ENCODE measurements at regions not wholly inside any gene's neighbourhood (a gene's known extent, or its start where the extent isn't known, plus 50 kb on each side); places are given as distances from the start of the nearest gene placed in this dataset.

GRCh38 chr3:102736975-102737304, 302.1 kb downstream of the ZPLD1 start:
- no peaks in the 10 kb centered on the region for H3K4me1 ChIP-seq (ENCODE audit: control insufficient read depth, insufficient read depth, low read length)
- H3K4me3 ChIP-seq (ENCODE audit: low read length), result no peak overlapping the region
- H3K36me3 ChIP-seq (ENCODE audit: control insufficient read depth, insufficient read depth, low read length), result no peaks in the 10 kb centered on the region
- H3K9ac ChIP-seq (ENCODE audit: low read length), result no peak overlapping the region
- no peaks in the 10 kb centered on the region for H3K9me3 ChIP-seq (ENCODE audit: control insufficient read depth, low read length)
- no peaks in the 10 kb centered on the region for H3K27me3 ChIP-seq (ENCODE audit: control insufficient read depth, insufficient read depth, low read length)

- no peak overlapping the region for H3K4me3 ChIP-seq (ENCODE audit: low read length)
- no peaks in the 10 kb centered on the region for H3K9me3 ChIP-seq (ENCODE audit: control insufficient read depth, low read length)
- H3K27me3 ChIP-seq (ENCODE audit: control insufficient read depth, insufficient read depth, low read length), result no peaks in the 10 kb centered on the region
- no peak overlapping the region for H3K9ac ChIP-seq (ENCODE audit: low read length)
- H3K4me1 ChIP-seq (ENCODE audit: control insufficient read depth, insufficient read depth, low read length), result no peaks in the 10 kb centered on the region
- no peaks in the 10 kb centered on the region for H3K36me3 ChIP-seq (ENCODE audit: control insufficient read depth, insufficient read depth, low read length)
Observed at GRCh38 chr3:102737353-102737752, 302.5 kb downstream of the ZPLD1 start.

GRCh38 chr3:102741105-102741504, 306.3 kb downstream of the ZPLD1 start:
- H3K9ac ChIP-seq (ENCODE audit: low read length), result no peak overlapping the region
- no peaks in the 10 kb centered on the region for H3K27me3 ChIP-seq (ENCODE audit: control insufficient read depth, insufficient read depth, low read length)
- no peaks in the 10 kb centered on the region for H3K36me3 ChIP-seq (ENCODE audit: control insufficient read depth, insufficient read depth, low read length)
- H3K9me3 ChIP-seq (ENCODE audit: control insufficient read depth, low read length), result no peaks in the 10 kb centered on the region
- no peak overlapping the region for H3K4me3 ChIP-seq (ENCODE audit: low read length)
- no peaks in the 10 kb centered on the region for H3K4me1 ChIP-seq (ENCODE audit: control insufficient read depth, insufficient read depth, low read length)

- Histone ChIP-seq H3K4me1 (ENCODE audit: control insufficient read depth, insufficient read depth, low read length) (no peaks in the 10 kb centered on the region), H3K36me3 (ENCODE audit: control insufficient read depth, insufficient read depth, low read length) (no peaks in the 10 kb centered on the region), H3K27me3 (ENCODE audit: control insufficient read depth, insufficient read depth, low read length) (no peaks in the 10 kb centered on the region), H3K4me3 (ENCODE audit: low read length) (no peak overlapping the region), H3K9ac (ENCODE audit: low read length) (no peak overlapping the region), H3K9me3 (ENCODE audit: control insufficient read depth, low read length) (no peaks in the 10 kb centered on the region)
Observed at GRCh38 chr3:102741694-102742093, 306.9 kb downstream of the ZPLD1 start.

GRCh38 chr3:102745881-102746280, 311.1 kb downstream of the ZPLD1 start:
- H3K9me3 ChIP-seq (ENCODE audit: control insufficient read depth, low read length), result no peaks in the 10 kb centered on the region
- H3K4me3 ChIP-seq (ENCODE audit: low read length), result no peak overlapping the region
- no peaks in the 10 kb centered on the region for H3K4me1 ChIP-seq (ENCODE audit: control insufficient read depth, insufficient read depth, low read length)
- no peaks in the 10 kb centered on the region for H3K36me3 ChIP-seq (ENCODE audit: control insufficient read depth, insufficient read depth, low read length)
- H3K9ac ChIP-seq (ENCODE audit: low read length), result no peak overlapping the region
- no peaks in the 10 kb centered on the region for H3K27me3 ChIP-seq (ENCODE audit: control insufficient read depth, insufficient read depth, low read length)

GRCh38 chr3:102747611-102748010, 312.8 kb downstream of the ZPLD1 start:
- no peak overlapping the region for H3K4me3 ChIP-seq (ENCODE audit: low read length)
- no peaks in the 10 kb centered on the region for H3K4me1 ChIP-seq (ENCODE audit: control insufficient read depth, insufficient read depth, low read length)
- H3K36me3 ChIP-seq (ENCODE audit: control insufficient read depth, insufficient read depth, low read length), result no peaks in the 10 kb centered on the region
- H3K9ac ChIP-seq (ENCODE audit: low read length), result no peak overlapping the region
- H3K9me3 ChIP-seq (ENCODE audit: control insufficient read depth, low read length), result no peaks in the 10 kb centered on the region
- H3K27me3 ChIP-seq (ENCODE audit: control insufficient read depth, insufficient read depth, low read length), result no peaks in the 10 kb centered on the region

GRCh38 chr3:102748646-102749045, 313.8 kb downstream of the ZPLD1 start:
- Histone ChIP-seq H3K27me3 (ENCODE audit: control insufficient read depth, insufficient read depth, low read length) (no peaks in the 10 kb centered on the region), H3K36me3 (ENCODE audit: control insufficient read depth, insufficient read depth, low read length) (no peaks in the 10 kb centered on the region), H3K9ac (ENCODE audit: low read length) (no peak overlapping the region), H3K9me3 (ENCODE audit: control insufficient read depth, low read length) (no peaks in the 10 kb centered on the region), H3K4me3 (ENCODE audit: low read length) (no peak overlapping the region), H3K4me1 (ENCODE audit: control insufficient read depth, insufficient read depth, low read length) (no peaks in the 10 kb centered on the region)

- no peaks in the 10 kb centered on the region for H3K36me3 ChIP-seq (ENCODE audit: control insufficient read depth, insufficient read depth, low read length)
- H3K27me3 ChIP-seq (ENCODE audit: control insufficient read depth, insufficient read depth, low read length), result no peaks in the 10 kb centered on the region
Observed at GRCh38 chr3:102750322-102750721, 315.5 kb downstream of the ZPLD1 start.

GRCh38 chr3:102753901-102754300, 319.1 kb downstream of the ZPLD1 start:
- no peaks in the 10 kb centered on the region for H3K4me1 ChIP-seq (ENCODE audit: control insufficient read depth, insufficient read depth, low read length)

More at GRCh38 chr3:102750322-102750721, 315.5 kb downstream of the ZPLD1 start:
- Histone ChIP-seq H3K4me3 (ENCODE audit: low read length) (no peak overlapping the region), H3K9ac (ENCODE audit: low read length) (no peak overlapping the region), H3K4me1 (ENCODE audit: control insufficient read depth, insufficient read depth, low read length) (no peaks in the 10 kb centered on the region), H3K9me3 (ENCODE audit: control insufficient read depth, low read length) (no peaks in the 10 kb centered on the region)

GRCh38 chr3:102756706-102757105, 321.9 kb downstream of the ZPLD1 start:
- Histone ChIP-seq H3K36me3 (ENCODE audit: control insufficient read depth, insufficient read depth, low read length) (no peaks in the 10 kb centered on the region), H3K9me3 (ENCODE audit: control insufficient read depth, low read length) (no peaks in the 10 kb centered on the region), H3K9ac (ENCODE audit: low read length) (no peak overlapping the region), H3K4me1 (ENCODE audit: control insufficient read depth, insufficient read depth, low read length) (no peaks in the 10 kb centered on the region), H3K27me3 (ENCODE audit: control insufficient read depth, insufficient read depth, low read length) (no peaks in the 10 kb centered on the region), H3K4me3 (ENCODE audit: low read length) (no peak overlapping the region)

More at GRCh38 chr3:102753901-102754300, 319.1 kb downstream of the ZPLD1 start:
- Histone ChIP-seq H3K27me3 (ENCODE audit: control insufficient read depth, insufficient read depth, low read length) (no peaks in the 10 kb centered on the region), H3K4me3 (ENCODE audit: low read length) (no peak overlapping the region), H3K9ac (ENCODE audit: low read length) (no peak overlapping the region), H3K9me3 (ENCODE audit: control insufficient read depth, low read length) (no peaks in the 10 kb centered on the region), H3K36me3 (ENCODE audit: control insufficient read depth, insufficient read depth, low read length) (no peaks in the 10 kb centered on the region)

- H3K4me1 ChIP-seq (ENCODE audit: control insufficient read depth, insufficient read depth, low read length), result no peaks in the 10 kb centered on the region
- H3K4me3 ChIP-seq (ENCODE audit: low read length), result no peak overlapping the region
- H3K27me3 ChIP-seq (ENCODE audit: control insufficient read depth, insufficient read depth, low read length), result no peaks in the 10 kb centered on the region
- H3K9ac ChIP-seq (ENCODE audit: low read length), result no peak overlapping the region
- no peaks in the 10 kb centered on the region for H3K36me3 ChIP-seq (ENCODE audit: control insufficient read depth, insufficient read depth, low read length)
- H3K9me3 ChIP-seq (ENCODE audit: control insufficient read depth, low read length), result no peaks in the 10 kb centered on the region
Observed at GRCh38 chr3:102757950-102758349, 323.1 kb downstream of the ZPLD1 start.

GRCh38 chr3:102761766-102762165, 327.0 kb downstream of the ZPLD1 start:
- no peaks in the 10 kb centered on the region for H3K4me1 ChIP-seq (ENCODE audit: control insufficient read depth, insufficient read depth, low read length)
- no peaks in the 10 kb centered on the region for H3K27me3 ChIP-seq (ENCODE audit: control insufficient read depth, insufficient read depth, low read length)
- no peak overlapping the region for H3K9ac ChIP-seq (ENCODE audit: low read length)
- no peaks in the 10 kb centered on the region for H3K9me3 ChIP-seq (ENCODE audit: control insufficient read depth, low read length)
- no peaks in the 10 kb centered on the region for H3K36me3 ChIP-seq (ENCODE audit: control insufficient read depth, insufficient read depth, low read length)
- no peak overlapping the region for H3K4me3 ChIP-seq (ENCODE audit: low read length)

- Histone ChIP-seq H3K9ac (ENCODE audit: low read length) (no peak overlapping the region), H3K9me3 (ENCODE audit: control insufficient read depth, low read length) (no peaks in the 10 kb centered on the region), H3K4me1 (ENCODE audit: control insufficient read depth, insufficient read depth, low read length) (no peaks in the 10 kb centered on the region), H3K4me3 (ENCODE audit: low read length) (no peak overlapping the region), H3K27me3 (ENCODE audit: control insufficient read depth, insufficient read depth, low read length) (no peaks in the 10 kb centered on the region), H3K36me3 (ENCODE audit: control insufficient read depth, insufficient read depth, low read length) (no peaks in the 10 kb centered on the region)
Observed at GRCh38 chr3:102790747-102791325, 356.0 kb downstream of the ZPLD1 start.
